Adrenal gland (tissue), 5 donors: ENCODE measurements at regions not wholly inside any gene's neighbourhood (a gene's known extent, or its start where the extent isn't known, plus 50 kb on each side); places are given as distances from the start of the nearest gene placed in this dataset.

Source experiments
- POLR2A ChIP-seq, 2 donors: fragments of 450-650 bp; IDR thresholded peaks; one replicate each; pipeline ENCODE4 v1.6.1; 2017; ENCODE audit warnings: antibody characterized with exemption in 2 of 2, mild to moderate bottlenecking in 2 of 2, moderate library complexity in 1 of 2
- TF ChIP-seq, protein P1 (sequence below), 6 experiments: fragments of 450-650 bp in 4 of 6; fragments of 200-600 bp in 2 of 6; sonication (generic) in 1 of 6; IDR thresholded peaks; 1 replicate in 5 of 6; 2 replicates in 1 of 6; pipeline versions ENCODE4 v1.5.1 to v1.8.0; 2016 to 2021; ENCODE audit warnings: antibody characterized with exemption in 6 of 6, mild to moderate bottlenecking in 2 of 6, moderate library complexity in 1 of 6
- donor health status: DM: no; HTN: no; CAD: no.

DNA sequence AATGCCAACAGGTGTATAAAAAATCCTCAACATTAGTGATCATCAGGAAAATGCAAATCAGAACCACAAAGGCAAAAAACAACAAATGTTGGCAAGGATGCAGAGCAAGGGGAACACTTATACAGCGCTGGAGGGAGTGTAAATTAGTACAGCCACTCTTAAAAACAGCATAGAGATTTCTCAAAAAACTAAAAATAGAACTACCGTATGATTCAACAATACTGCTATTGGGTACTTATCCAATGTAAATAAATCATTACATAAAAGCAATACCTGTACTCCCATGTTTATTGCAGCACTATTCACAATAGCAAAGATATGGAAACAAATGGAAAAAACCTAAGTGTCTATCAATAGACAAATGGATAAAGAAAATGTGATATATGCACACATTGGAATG lies 171.3 kb downstream of the SLC7A11 start:
- no peak for TF ChIP-seq POLR2A (IDR thresholded peaks at IDR 0.05)
- TF ChIP-seq, protein P1, sequence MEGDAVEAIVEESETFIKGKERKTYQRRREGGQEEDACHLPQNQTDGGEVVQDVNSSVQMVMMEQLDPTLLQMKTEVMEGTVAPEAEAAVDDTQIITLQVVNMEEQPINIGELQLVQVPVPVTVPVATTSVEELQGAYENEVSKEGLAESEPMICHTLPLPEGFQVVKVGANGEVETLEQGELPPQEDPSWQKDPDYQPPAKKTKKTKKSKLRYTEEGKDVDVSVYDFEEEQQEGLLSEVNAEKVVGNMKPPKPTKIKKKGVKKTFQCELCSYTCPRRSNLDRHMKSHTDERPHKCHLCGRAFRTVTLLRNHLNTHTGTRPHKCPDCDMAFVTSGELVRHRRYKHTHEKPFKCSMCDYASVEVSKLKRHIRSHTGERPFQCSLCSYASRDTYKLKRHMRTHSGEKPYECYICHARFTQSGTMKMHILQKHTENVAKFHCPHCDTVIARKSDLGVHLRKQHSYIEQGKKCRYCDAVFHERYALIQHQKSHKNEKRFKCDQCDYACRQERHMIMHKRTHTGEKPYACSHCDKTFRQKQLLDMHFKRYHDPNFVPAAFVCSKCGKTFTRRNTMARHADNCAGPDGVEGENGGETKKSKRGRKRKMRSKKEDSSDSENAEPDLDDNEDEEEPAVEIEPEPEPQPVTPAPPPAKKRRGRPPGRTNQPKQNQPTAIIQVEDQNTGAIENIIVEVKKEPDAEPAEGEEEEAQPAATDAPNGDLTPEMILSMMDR (IDR thresholded peaks at IDR 0.05), result no peak
